HEK293 (cell line): ENCODE measurements at regions not wholly inside any gene's neighbourhood (a gene's known extent, or its start where the extent isn't known, plus 50 kb on each side); places are given as distances from the start of the nearest gene placed in this dataset.

Source experiments
- CTCF ChIA-PET: fragments of 350-600 bp; formaldehyde crosslinking; extraction: SDS; loops from one replicate; lab custom pipeline; 2021; ENCODE audit warnings: antibody characterized with exemption; lab: Yijun Ruan, JAX
- POLR2A ChIA-PET: fragments of 300-600 bp; formaldehyde crosslinking; extraction: SDS; loops from one replicate; lab custom pipeline; 2020; ENCODE audit warnings: antibody characterized with exemption, inconsistent platforms; lab: Yijun Ruan, JAX
- H3K27ac ChIP-seq: fragments of 200-500 bp; sonication (Bioruptor generic); 2 replicates; pipeline ENCODE4 v1.5.1; 2014; ENCODE audit warnings: low read depth, low read length, control low read depth, inconsistent platforms; ENCODE audit errors: extremely low read depth
- H3K36me3 ChIP-seq, 2 experiments: fragments of 200-500 bp in 1 of 2; sonication (Bioruptor generic) in 1 of 2; 1 replicate in 1 of 2; 2 replicates in 1 of 2; pipeline ENCODE4 v1.5.1; 2014 to 2017; ENCODE audit warnings: inconsistent platforms in 2 of 2, low read length in 2 of 2; ENCODE audit not compliant: control insufficient read depth in 2 of 2, insufficient read depth in 1 of 2
- H3K4me1 ChIP-seq: fragments of 200-500 bp; sonication (Bioruptor generic); 2 replicates; pipeline ENCODE4 v1.5.1; 2014; ENCODE audit warnings: mild to moderate bottlenecking, low read length, inconsistent platforms; ENCODE audit not compliant: control insufficient read depth, insufficient read depth
- H3K4me3 ChIP-seq: 2 replicates; pipeline ENCODE4 v1.5.1; 2011; ENCODE audit warnings: low read depth, mild to moderate bottlenecking, control low read depth, low read length, moderate library complexity
- H3K9me3 ChIP-seq: fragments of 200-500 bp; sonication (Bioruptor generic); 2 replicates; pipeline ENCODE4 v1.5.1; 2014; ENCODE audit warnings: low read depth, low read length, inconsistent platforms; ENCODE audit not compliant: control insufficient read depth, insufficient read depth
- PBX3 ChIP-seq: sonication (generic); formaldehyde crosslinking; IDR thresholded peaks from 2 replicates; pipeline ENCODE4 v1.8.1; 2022; ENCODE audit warnings: mild to moderate bottlenecking, moderate library complexity, missing genetic modification reagents
- ZBTB48 ChIP-seq: fragments of 450-650 bp; formaldehyde crosslinking; IDR thresholded peaks from 2 replicates; pipeline ENCODE4 v1.5.1; 2016; ENCODE audit warnings: missing biosample characterization, missing genetic modification characterization
- ZBTB8A ChIP-seq: fragments of 450-650 bp; formaldehyde crosslinking; IDR thresholded peaks from 2 replicates; pipeline ENCODE4 v1.5.1; 2016; ENCODE audit warnings: missing biosample characterization, missing genetic modification characterization
- ZNF133 ChIP-seq: fragments of 450-650 bp; formaldehyde crosslinking; IDR thresholded peaks from 2 replicates; pipeline ENCODE4 v1.5.1; 2016; ENCODE audit warnings: missing biosample characterization, missing genetic modification characterization
- ZNF148 ChIP-seq: fragments of 450-650 bp; formaldehyde crosslinking; IDR thresholded peaks from 2 replicates; pipeline ENCODE4 v1.5.0; 2017; ENCODE audit warnings: missing biosample characterization, missing genetic modification characterization, borderline replicate concordance
- ZNF16 ChIP-seq: fragments of 450-650 bp; formaldehyde crosslinking; IDR thresholded peaks from 2 replicates; pipeline ENCODE4 v1.5.1; 2016; ENCODE audit warnings: low read depth, missing biosample characterization, missing genetic modification characterization
- ZNF174 ChIP-seq: fragments of 450-650 bp; formaldehyde crosslinking; IDR thresholded peaks from 2 replicates; pipeline ENCODE4 v1.5.0; 2017; ENCODE audit warnings: missing biosample characterization, mild to moderate bottlenecking, missing genetic modification characterization
- ZNF18 ChIP-seq: fragments of 450-650 bp; formaldehyde crosslinking; IDR thresholded peaks from 2 replicates; pipeline ENCODE4 v1.5.1; 2016; ENCODE audit warnings: missing biosample characterization, missing genetic modification characterization
- ZNF335 ChIP-seq: fragments of 450-650 bp; formaldehyde crosslinking; conservative IDR thresholded peaks from 2 replicates; pipeline ENCODE4 v1.5.1; 2016; ENCODE audit warnings: missing biosample characterization, missing genetic modification characterization
- ZNF341 ChIP-seq: fragments of 450-650 bp; formaldehyde crosslinking; IDR thresholded peaks from 2 replicates; pipeline ENCODE4; 2016; ENCODE audit warnings: low read depth, missing biosample characterization, missing genetic modification characterization
- ZNF37A ChIP-seq: fragments of 450-650 bp; IDR thresholded peaks from 2 replicates; pipeline ENCODE4 v1.5.1; 2018; ENCODE audit warnings: missing biosample characterization, missing genetic modification characterization
- ZNF423 ChIP-seq: fragments of 450-650 bp; formaldehyde crosslinking; IDR thresholded peaks from 2 replicates; pipeline ENCODE4 v1.5.1; 2016; ENCODE audit warnings: missing biosample characterization, missing genetic modification characterization
- ZNF426 ChIP-seq: fragments of 450-650 bp; formaldehyde crosslinking; IDR thresholded peaks from 2 replicates; pipeline ENCODE4 v1.5.1; 2017; ENCODE audit warnings: missing biosample characterization, missing genetic modification characterization, mild to moderate bottlenecking, inconsistent platforms, moderate library complexity
- ZNF518A ChIP-seq: fragments of 450-650 bp; formaldehyde crosslinking; conservative IDR thresholded peaks from 2 replicates; pipeline ENCODE4 v1.5.1; 2016; ENCODE audit warnings: low read depth, missing biosample characterization, missing genetic modification characterization
- ZNF571 ChIP-seq: fragments of 450-650 bp; formaldehyde crosslinking; IDR thresholded peaks from 2 replicates; pipeline ENCODE4 v1.5.0; 2017; ENCODE audit warnings: missing biosample characterization, missing genetic modification characterization
- ZNF585B ChIP-seq: fragments of 450-650 bp; formaldehyde crosslinking; IDR thresholded peaks from 2 replicates; pipeline ENCODE4 v1.5.1; 2016; ENCODE audit warnings: missing biosample characterization, missing genetic modification characterization
- ZNF629 ChIP-seq: fragments of 450-650 bp; formaldehyde crosslinking; IDR thresholded peaks from 2 replicates; pipeline ENCODE4 v1.5.1; 2017; ENCODE audit warnings: missing biosample characterization, missing genetic modification characterization
- TF ChIP-seq, protein P1 (sequence below): IDR thresholded peaks from 2 replicates; pipeline ENCODE4 v1.6.1; 2011; ENCODE audit warnings: mild to moderate bottlenecking, low read depth, low read length, borderline replicate concordance
- TF ChIP-seq, protein P2 (sequence below): fragments of 450-650 bp; formaldehyde crosslinking; IDR thresholded peaks from 2 replicates; pipeline ENCODE4 v1.5.1; 2016; ENCODE audit warnings: missing biosample characterization, missing genetic modification characterization, low read depth

DNA sequence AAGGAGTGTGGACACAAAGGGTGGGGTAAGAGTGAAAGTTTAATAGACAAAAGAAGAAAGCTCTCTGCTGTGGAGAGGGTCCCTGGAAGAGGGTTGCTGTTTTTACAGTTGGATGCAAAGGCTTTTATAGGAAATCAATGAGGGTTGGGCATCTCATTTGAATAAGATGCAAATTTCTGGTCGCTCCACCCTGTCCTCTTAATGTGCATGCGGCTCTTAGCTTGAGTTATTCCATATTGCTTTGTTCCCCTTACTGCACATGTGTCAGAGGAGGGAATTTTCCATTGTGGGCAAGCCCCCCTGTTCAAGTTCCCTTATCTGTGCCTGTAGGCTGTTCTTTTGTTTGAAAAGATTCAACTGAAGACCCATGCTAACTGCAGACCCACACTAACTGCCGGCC, 326.5 kb downstream of the BCL11A start (continued):
- no peak for TF ChIP-seq PBX3
- no peak for TF ChIP-seq ZBTB48 (tag by site-specific recombination)
- no peak for TF ChIP-seq ZBTB8A (tag by site-specific recombination)
- TF ChIP-seq ZNF341, result no peak
- no peak for TF ChIP-seq ZNF16 (tag by site-specific recombination)
- no peak for TF ChIP-seq ZNF518A (tag by site-specific recombination)
- TF ChIP-seq ZNF148 (tag by site-specific recombination), result no peak
- no peak for TF ChIP-seq ZNF585B
- TF ChIP-seq, all 188 proteins: peak for 0

DNA sequence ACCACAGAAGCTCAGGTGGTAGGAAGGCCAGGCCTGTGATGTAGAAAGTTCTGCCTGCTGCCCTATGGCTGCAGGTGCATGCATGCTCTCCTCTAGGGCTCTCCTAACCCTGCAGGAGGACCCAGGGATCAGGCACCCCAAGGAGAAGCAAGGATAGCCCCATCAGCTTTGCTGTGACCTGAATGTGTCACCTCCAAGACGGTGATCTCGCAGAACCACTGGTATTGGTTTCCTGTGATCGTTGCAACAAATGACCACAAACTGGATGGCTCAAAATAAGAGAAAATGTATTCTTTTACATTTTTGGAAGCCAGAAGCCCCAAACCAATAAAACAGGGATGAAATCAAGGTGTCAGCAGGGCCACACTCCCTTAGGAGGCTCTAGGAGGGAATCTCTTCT, 327.3 kb downstream of the BCL11A start:
- H3K27ac ChIP-seq, result no peak overlapping the region
- no peaks in the 10 kb centered on the region for H3K9me3 ChIP-seq
- H3K4me1 ChIP-seq, result no peaks in the 10 kb centered on the region
- TF ChIP-seq ZNF629, result no peak
- TF ChIP-seq ZNF133 (tag by site-specific recombination), result no peak
- TF ChIP-seq ZNF335 (tag by site-specific recombination), result no peak
- no peak for TF ChIP-seq ZNF18 (tag by site-specific recombination)
- no peaks in the 10 kb centered on the region for H3K36me3 ChIP-seq
- no peak overlapping the region for H3K4me3 ChIP-seq
- ChIA-PET POLR2A (no interaction called here), CTCF (no interaction called here)

GRCh38 chr2:60223859-60224258, 329.6 kb downstream of the BCL11A start:
- ChIA-PET POLR2A (no interaction called here), CTCF (no interaction called here)
- H3K36me3 ChIP-seq, result no peaks in the 10 kb centered on the region
- TF ChIP-seq ZNF174 (tag by site-specific recombination) (no peak), ZNF37A (no peak), ZNF571 (tag by site-specific recombination) (no peak), ZNF423 (no peak), ZNF426 (tag by site-specific recombination) (no peak)
- TF ChIP-seq, protein P1, sequence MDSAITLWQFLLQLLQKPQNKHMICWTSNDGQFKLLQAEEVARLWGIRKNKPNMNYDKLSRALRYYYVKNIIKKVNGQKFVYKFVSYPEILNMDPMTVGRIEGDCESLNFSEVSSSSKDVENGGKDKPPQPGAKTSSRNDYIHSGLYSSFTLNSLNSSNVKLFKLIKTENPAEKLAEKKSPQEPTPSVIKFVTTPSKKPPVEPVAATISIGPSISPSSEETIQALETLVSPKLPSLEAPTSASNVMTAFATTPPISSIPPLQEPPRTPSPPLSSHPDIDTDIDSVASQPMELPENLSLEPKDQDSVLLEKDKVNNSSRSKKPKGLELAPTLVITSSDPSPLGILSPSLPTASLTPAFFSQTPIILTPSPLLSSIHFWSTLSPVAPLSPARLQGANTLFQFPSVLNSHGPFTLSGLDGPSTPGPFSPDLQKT, result no peak
- TF ChIP-seq, protein P2, sequence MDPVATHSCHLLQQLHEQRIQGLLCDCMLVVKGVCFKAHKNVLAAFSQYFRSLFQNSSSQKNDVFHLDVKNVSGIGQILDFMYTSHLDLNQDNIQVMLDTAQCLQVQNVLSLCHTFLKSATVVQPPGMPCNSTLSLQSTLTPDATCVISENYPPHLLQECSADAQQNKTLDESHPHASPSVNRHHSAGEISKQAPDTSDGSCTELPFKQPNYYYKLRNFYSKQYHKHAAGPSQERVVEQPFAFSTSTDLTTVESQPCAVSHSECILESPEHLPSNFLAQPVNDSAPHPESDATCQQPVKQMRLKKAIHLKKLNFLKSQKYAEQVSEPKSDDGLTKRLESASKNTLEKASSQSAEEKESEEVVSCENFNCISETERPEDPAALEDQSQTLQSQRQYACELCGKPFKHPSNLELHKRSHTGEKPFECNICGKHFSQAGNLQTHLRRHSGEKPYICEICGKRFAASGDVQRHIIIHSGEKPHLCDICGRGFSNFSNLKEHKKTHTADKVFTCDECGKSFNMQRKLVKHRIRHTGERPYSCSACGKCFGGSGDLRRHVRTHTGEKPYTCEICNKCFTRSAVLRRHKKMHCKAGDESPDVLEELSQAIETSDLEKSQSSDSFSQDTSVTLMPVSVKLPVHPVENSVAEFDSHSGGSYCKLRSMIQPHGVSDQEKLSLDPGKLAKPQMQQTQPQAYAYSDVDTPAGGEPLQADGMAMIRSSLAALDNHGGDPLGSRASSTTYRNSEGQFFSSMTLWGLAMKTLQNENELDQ, result no peak

More at GRCh38 chr2:60223859-60224258, 329.6 kb downstream of the BCL11A start:
- Histone ChIP-seq H3K9me3 (no peaks in the 10 kb centered on the region), H3K4me3 (no peak overlapping the region), H3K27ac (no peak overlapping the region), H3K4me1 (no peaks in the 10 kb centered on the region)
